ENCODE measurements at regions not wholly inside any gene's neighbourhood (a gene's known extent, or its start where the extent isn't known, plus 50 kb on each side); places are given as distances from the start of the nearest gene placed in this dataset.

GRCh38 chr6:156281266-156281665, 495.9 kb upstream of the ARID1B start (continued):
- TF ChIP-seq REST (IDR thresholded peaks at IDR 0.05; ENCODE audit: unreplicated experiment) (no peak), CREB1 (CRISPR knock-in tag; IDR thresholded peaks at IDR 0.05; ENCODE audit: low read depth) (no peak), CTCF (conservative IDR thresholded peaks at IDR 0.05; ENCODE audit: low read depth in 2 of 2) (no peak), ETS1 (IDR thresholded peaks at IDR 0.05) (no peak), EZH2phosphoT487 (IDR thresholded peaks at IDR 0.05; ENCODE audit: unreplicated experiment) (no peak)

- no peak overlapping the region for H3K4me3 Mint-ChIP-seq
- no peak for DNase-seq (ENCODE audit: low spot score)
- Histone ChIP-seq H4K20me1 (replicated peaks; ENCODE audit: insufficient read depth) (no peaks in the 10 kb centered on the region), H3K79me2 (replicated peaks; ENCODE audit: insufficient read depth) (no peaks in the 10 kb centered on the region), H3K4me2 (no peak overlapping the region), H3K27me3 (ENCODE audit: insufficient read depth) (no peaks in the 10 kb centered on the region), H3F3A (replicated peaks; ENCODE audit: low read depth) (no peaks in the 10 kb centered on the region), H3K9me2 (ENCODE audit: insufficient read depth) (peaks cover 4% of the 10 kb centered on the region; the same call in 1 of the 2 replicates), H2AFZ (no peak overlapping the region; the same call in 1 of the 2 replicates), H3K36me3 (ENCODE audit: insufficient read depth) (0 out of 2 replicates have a peak, but pooled peaks cover 3% of the 10 kb centered on the region), H3K4me1 (ENCODE audit: insufficient read depth) (no peaks in the 10 kb centered on the region), H3K4me3 (no peak overlapping the region), H3K27ac (ENCODE audit: low read depth) (no peak overlapping the region)
- TF ChIP-seq NANOG (IDR thresholded peaks at IDR 0.05; ENCODE audit: borderline replicate concordance), result no peak
- TF ChIP-seq POLR2AphosphoS5 (IDR thresholded peaks at IDR 0.05; ENCODE audit: low read depth), result no peak
- no peak for TF ChIP-seq STAT1 (IDR thresholded peaks at IDR 0.05; ENCODE audit: unreplicated experiment)
- no peaks in the 10 kb centered on the region for H3K27me3 Mint-ChIP-seq (ENCODE audit: insufficient read depth, low read depth, poor library complexity)
- no peak for ATAC-seq
- peaks cover 9% of the 10 kb centered on the region for H3K36me3 Mint-ChIP-seq (ENCODE audit: low read depth)
- H3K27ac Mint-ChIP-seq, result no peak overlapping the region
- peaks cover 10% of the 10 kb centered on the region for H3K9me3 Mint-ChIP-seq
- no peaks in the 10 kb centered on the region for H3K4me1 Mint-ChIP-seq
Observed at GRCh38 chr6:156280065-156280464, 497.1 kb upstream of the ARID1B start.

Measured in GM23338 (cell line).